ENCODE measurements at regions not wholly inside any gene's neighbourhood (a gene's known extent, or its start where the extent isn't known, plus 50 kb on each side); places are given as distances from the start of the nearest gene placed in this dataset.

GRCh38 chr7:106415433-106415832 lies 130.7 kb upstream of the NAMPT start:
- DNase-seq: no peak
- no peaks in the 10 kb centered on the region for H3K36me3 ChIP-seq (replicated peaks in 1 of 2)
- no peak overlapping the region for H3K4me3 ChIP-seq
- H3K9me3 ChIP-seq (replicated peaks in 1 of 3): peaks cover 0 to 3% (median 0%) of the 10 kb centered on the region in 3 donors
- TF ChIP-seq POLR2A (IDR thresholded peaks at IDR 0.05) (no peak), CTCF (IDR thresholded peaks at IDR 0.05) (no peak)
- peaks cover 0 to 17% of the 10 kb centered on the region in 2 donors for H3K4me1 ChIP-seq (replicated peaks in 1 of 2)
- H3K27ac ChIP-seq: no peak overlapping the region
- intact Hi-C loops (cut with DNase I): no loop called here
- no peaks in the 10 kb centered on the region for H3K27me3 ChIP-seq

GRCh38 chr7:106413446-106413845 lies 128.7 kb upstream of the NAMPT start:
- H3K27ac ChIP-seq: no peak overlapping the region
- no peak for DNase-seq
- intact Hi-C loops (cut with DNase I): no loop called here
- 79 to 91% (median 84%) methylated on average over 2 of the region's 2 CpGs for WGBS, 4 donors
- no peaks in the 10 kb centered on the region for H3K27me3 ChIP-seq
- no peak for TF ChIP-seq CTCF (IDR thresholded peaks at IDR 0.05)
- no peak for TF ChIP-seq POLR2A (IDR thresholded peaks at IDR 0.05)
- no peaks in the 10 kb centered on the region for H3K36me3 ChIP-seq (replicated peaks in 1 of 2)
- no peak overlapping the region for H3K4me3 ChIP-seq
- H3K4me1 ChIP-seq (replicated peaks in 1 of 2): peaks cover 0 to 14% of the 10 kb centered on the region in 2 donors
- peaks cover 0 to 3% (median 0%) of the 10 kb centered on the region in 3 donors for H3K9me3 ChIP-seq (replicated peaks in 1 of 3)

GRCh38 chr7:106405697-106406141 lies 120.9 kb upstream of the NAMPT start:
- Histone ChIP-seq H3K4me3 (no peak overlapping the region), H3K4me1 (replicated peaks in 1 of 2) (no peaks in the 10 kb centered on the region), H3K9me3 (replicated peaks in 1 of 3) (no peaks in the 10 kb centered on the region), H3K27me3 (no peaks in the 10 kb centered on the region), H3K27ac (no peak overlapping the region), H3K36me3 (replicated peaks in 1 of 2) (no peaks in the 10 kb centered on the region)
- 0 to 6% methylated on average over 1 of the region's 1 CpG; no CpG with 5 or more reads in 2 of the 4 donors for WGBS, 4 donors
- no peak for DNase-seq
- TF ChIP-seq POLR2A (IDR thresholded peaks at IDR 0.05) (no peak), CTCF (IDR thresholded peaks at IDR 0.05) (no peak)
- intact Hi-C loops (cut with DNase I): no loop called here

DNA sequence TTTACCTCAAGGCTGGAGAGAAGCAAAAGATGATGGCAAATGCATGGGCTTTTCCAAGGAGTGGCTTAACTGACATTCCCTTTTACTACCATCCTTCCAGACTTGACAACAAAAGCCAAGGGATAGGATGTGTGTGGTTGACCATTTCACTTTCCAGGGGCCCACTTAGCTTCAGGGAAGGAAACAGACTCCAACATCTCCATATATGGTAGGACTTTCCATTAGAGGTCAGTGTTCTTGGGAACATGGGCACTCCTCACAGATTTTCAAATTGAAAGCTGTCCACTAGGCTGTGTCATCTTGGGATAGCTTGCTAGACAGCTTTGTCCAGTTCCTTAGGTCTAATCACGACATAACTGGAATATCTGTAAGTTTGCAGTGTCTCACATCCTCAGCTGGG lies 118.1 kb upstream of the NAMPT start:
- WGBS, 4 donors: 81 to 100% (median 89%) methylated on average over 1 of the region's 1 CpG
- H3K4me3 ChIP-seq: no peak overlapping the region

More for the DNA sequence above, 118.1 kb upstream of the NAMPT start:
- Histone ChIP-seq H3K27ac (no peak overlapping the region), H3K9me3 (replicated peaks in 1 of 3) (no peaks in the 10 kb centered on the region), H3K36me3 (replicated peaks in 1 of 2) (no peaks in the 10 kb centered on the region), H3K4me1 (replicated peaks in 1 of 2) (no peaks in the 10 kb centered on the region), H3K27me3 (no peaks in the 10 kb centered on the region)
- no peak for TF ChIP-seq POLR2A (IDR thresholded peaks at IDR 0.05)
- no peak for TF ChIP-seq CTCF (IDR thresholded peaks at IDR 0.05)
- intact Hi-C loops (cut with DNase I): no loop called here
- DNase-seq: no peak
